Ishikawa (cell line): ENCODE measurements at regions not wholly inside any gene's neighbourhood (a gene's known extent, or its start where the extent isn't known, plus 50 kb on each side); places are given as distances from the start of the nearest gene placed in this dataset.

Source experiments
- CEBPB ChIP-seq: IDR thresholded peaks from 2 replicates; pipeline ENCODE4 v1.6.1; 2012
- CREB1 ChIP-seq: IDR thresholded peaks from 2 replicates; pipeline ENCODE4 v1.6.1; 2012; ENCODE audit warnings: low read depth
- EGR1 ChIP-seq: IDR thresholded peaks from 2 replicates; pipeline ENCODE4 v1.6.1; 2012
- EP300 ChIP-seq: IDR thresholded peaks from 2 replicates; pipeline ENCODE4 v1.6.1; 2012; ENCODE audit warnings: borderline replicate concordance
- FOXM1 ChIP-seq: IDR thresholded peaks from 2 replicates; pipeline ENCODE4 v1.6.1; 2012; ENCODE audit warnings: low read depth, borderline replicate concordance
- NFIC ChIP-seq: IDR thresholded peaks from 2 replicates; pipeline ENCODE4 v1.6.1; 2012
- RAD21 ChIP-seq: IDR thresholded peaks from 2 replicates; pipeline ENCODE4 v1.6.1; 2012; ENCODE audit warnings: low read depth
- REST ChIP-seq: IDR thresholded peaks from 2 replicates; pipeline ENCODE4 v1.6.1; 2012; ENCODE audit warnings: low read depth, mild to moderate bottlenecking
- TAF1 ChIP-seq: IDR thresholded peaks from 2 replicates; pipeline ENCODE4 v1.6.1; 2012; ENCODE audit warnings: low read depth, mild to moderate bottlenecking
- TCF12 ChIP-seq: IDR thresholded peaks from 2 replicates; pipeline ENCODE4 v1.6.1; 2012; ENCODE audit warnings: low read depth
- TEAD4 ChIP-seq: IDR thresholded peaks from 2 replicates; pipeline ENCODE4 v1.6.1; 2012
- YY1 ChIP-seq: IDR thresholded peaks from 2 replicates; pipeline ENCODE4 v1.6.1; 2012; ENCODE audit warnings: low read depth
- ZBTB7A ChIP-seq: IDR thresholded peaks from 2 replicates; pipeline ENCODE4 v1.6.1; 2012; ENCODE audit warnings: low read depth
- TF ChIP-seq, protein P1 (sequence below): IDR thresholded peaks from 2 replicates; pipeline ENCODE4 v1.6.1; 2012
- TF ChIP-seq, protein P2 (sequence below): IDR thresholded peaks from 2 replicates; pipeline ENCODE4 v1.6.1; 2012

GRCh38 chr2:186940463-186940862 lies 91.5 kb upstream of the ZSWIM2 start:
- no peak for TF ChIP-seq TCF12
- TF ChIP-seq TAF1 = no peak
- TF ChIP-seq NFIC = no peak
- TF ChIP-seq YY1 = no peak
- TF ChIP-seq FOXM1 = no peak
- no peak for TF ChIP-seq TEAD4
- TF ChIP-seq, protein P1, sequence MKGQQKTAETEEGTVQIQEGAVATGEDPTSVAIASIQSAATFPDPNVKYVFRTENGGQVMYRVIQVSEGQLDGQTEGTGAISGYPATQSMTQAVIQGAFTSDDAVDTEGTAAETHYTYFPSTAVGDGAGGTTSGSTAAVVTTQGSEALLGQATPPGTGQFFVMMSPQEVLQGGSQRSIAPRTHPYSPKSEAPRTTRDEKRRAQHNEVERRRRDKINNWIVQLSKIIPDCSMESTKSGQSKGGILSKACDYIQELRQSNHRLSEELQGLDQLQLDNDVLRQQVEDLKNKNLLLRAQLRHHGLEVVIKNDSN = no peak
- TF ChIP-seq RAD21 = no peak
- TF ChIP-seq REST = no peak
- TF ChIP-seq CEBPB = no peak
- TF ChIP-seq EGR1 = no peak
- TF ChIP-seq, protein P2, sequence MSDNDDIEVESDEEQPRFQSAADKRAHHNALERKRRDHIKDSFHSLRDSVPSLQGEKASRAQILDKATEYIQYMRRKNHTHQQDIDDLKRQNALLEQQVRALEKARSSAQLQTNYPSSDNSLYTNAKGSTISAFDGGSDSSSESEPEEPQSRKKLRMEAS = no peak
- TF ChIP-seq ZBTB7A = no peak
- no peak for TF ChIP-seq EP300
- no peak for TF ChIP-seq CREB1

DNA sequence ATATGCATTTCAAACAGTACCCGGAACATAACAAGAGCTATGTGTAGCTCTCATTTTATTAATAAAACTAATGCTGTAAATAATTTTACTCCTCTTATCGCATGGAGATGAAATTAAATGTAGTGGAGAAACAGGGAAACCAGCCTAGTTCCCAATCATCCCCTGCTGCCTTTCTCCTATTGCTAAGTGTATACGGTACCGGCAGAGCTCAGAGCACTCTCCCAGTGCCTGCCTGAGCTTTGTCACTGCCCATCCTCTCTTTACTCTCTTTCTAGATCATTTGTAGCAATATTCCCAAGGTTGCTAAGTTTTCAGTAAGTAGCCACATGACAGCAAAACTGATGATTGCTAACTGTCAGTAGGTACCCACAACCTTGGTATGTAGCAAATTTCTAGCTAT lies 85.5 kb upstream of the ZSWIM2 start:
- no peak for TF ChIP-seq TAF1
- TF ChIP-seq RAD21 = no peak
- TF ChIP-seq ZBTB7A = no peak
- no peak for TF ChIP-seq NFIC
- TF ChIP-seq CREB1 = no peak
- no peak for TF ChIP-seq TEAD4
- TF ChIP-seq FOXM1 = no peak
- TF ChIP-seq YY1 = no peak
- TF ChIP-seq, protein P2 = no peak
- no peak for TF ChIP-seq CEBPB

DNA sequence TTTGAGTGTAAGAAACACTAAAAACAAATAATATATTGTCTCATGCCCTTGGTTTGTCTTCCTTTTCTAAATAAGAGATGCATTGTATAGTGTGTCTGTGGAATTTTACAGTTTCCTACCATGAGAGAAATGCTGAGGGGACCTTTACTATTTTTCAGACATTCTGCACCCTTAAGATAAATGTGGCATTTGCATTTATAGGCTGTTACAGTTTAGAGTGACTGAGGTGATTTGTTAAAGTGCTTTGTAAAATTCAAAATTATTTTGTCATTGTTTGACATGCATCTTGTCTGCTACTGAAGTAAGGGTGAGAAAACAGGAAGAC lies 78.9 kb upstream of the ZSWIM2 start:
- TF ChIP-seq, protein P2 = no peak
- no peak for TF ChIP-seq REST
- TF ChIP-seq, protein P1 = no peak
- no peak for TF ChIP-seq TAF1
- TF ChIP-seq CEBPB = no peak
- no peak for TF ChIP-seq TEAD4
- TF ChIP-seq YY1 = no peak
- TF ChIP-seq RAD21 = no peak
- no peak for TF ChIP-seq FOXM1
- no peak for TF ChIP-seq NFIC
- no peak for TF ChIP-seq CREB1
- no peak for TF ChIP-seq EGR1

DNA sequence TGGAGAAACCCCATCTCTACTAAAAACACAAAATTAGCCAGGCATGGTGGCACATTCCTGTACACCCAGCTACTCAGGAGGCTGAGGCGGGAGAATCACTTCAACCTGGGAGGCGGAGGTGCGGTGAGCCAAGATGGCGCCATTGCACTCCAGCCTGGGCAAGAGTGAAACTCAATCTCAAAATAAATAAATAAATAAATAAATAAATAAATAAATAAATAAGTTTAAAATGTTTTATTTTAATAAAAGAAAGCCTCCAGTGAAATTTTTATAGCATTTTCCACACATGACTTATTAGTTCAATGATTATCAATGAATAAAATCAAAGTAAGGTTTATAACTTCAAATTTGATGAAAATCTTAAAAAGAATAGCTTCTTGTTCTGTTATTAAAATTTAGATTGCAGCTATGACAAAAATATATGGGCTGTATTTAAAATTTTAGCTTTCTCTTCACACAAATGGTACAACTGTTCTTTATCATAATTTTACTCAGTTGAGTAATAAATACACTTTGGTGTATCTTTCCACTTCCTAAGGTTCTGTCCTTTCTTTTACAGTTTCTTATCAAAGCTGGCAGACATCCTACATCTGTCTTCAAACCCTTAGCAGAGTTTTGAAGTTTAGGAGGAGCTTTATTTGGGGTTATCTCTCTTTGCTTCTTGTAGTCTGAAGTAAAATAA lies 78.4 kb upstream of the ZSWIM2 start:
- TF ChIP-seq, protein P1 = no peak
- TF ChIP-seq TCF12 (no peak), REST (no peak), EGR1 (no peak), CREB1 (no peak), NFIC (no peak), TEAD4 (no peak), RAD21 (no peak), CEBPB (no peak), EP300 (no peak), TAF1 (no peak), YY1 (no peak), ZBTB7A (no peak)
